Activated CD4-positive, alpha-beta memory T cell treated with anti-CD3 and anti-CD28 coated beads for 36 hours (primary cell): ENCODE measurements at regions not wholly inside any gene's neighbourhood (a gene's known extent, or its start where the extent isn't known, plus 50 kb on each side); places are given as distances from the start of the nearest gene placed in this dataset.

ENCODE experiments used
- CTCF ChIA-PET: fragments of 350-600 bp; sonication (Branson Sonifier 250); formaldehyde crosslinking; loops from one replicate; lab custom pipeline; 2021; ENCODE audit warnings: antibody characterized with exemption, inconsistent platforms; lab: Charles Lee
- POLR2A ChIA-PET: fragments of 350-600 bp; sonication (Branson Sonifier 250); formaldehyde crosslinking; loops from one replicate; lab custom pipeline; 2021; ENCODE audit warnings: antibody characterized with exemption; lab: Charles Lee
- DNase-seq: peaks from one replicate; pipeline ENCODE4 v3.0.0-alpha.2; 2020
- H3K27ac Mint-ChIP-seq: one replicate; pipeline ENCODE4 v1.8.0; 2021; ENCODE audit warnings: mixed read lengths
- H3K27me3 Mint-ChIP-seq: one replicate; pipeline ENCODE4 v1.8.0; 2021; ENCODE audit warnings: mixed read lengths
- H3K36me3 Mint-ChIP-seq: one replicate; pipeline ENCODE4 v1.8.0; 2021; ENCODE audit warnings: mixed read lengths
- H3K4me1 Mint-ChIP-seq: one replicate; pipeline ENCODE4 v1.8.0; 2021; ENCODE audit warnings: low read depth, mixed read lengths
- H3K4me3 Mint-ChIP-seq: one replicate; pipeline ENCODE4 v1.8.0; 2021; ENCODE audit warnings: mild to moderate bottlenecking, mixed read lengths
- H3K9me3 Mint-ChIP-seq: one replicate; pipeline ENCODE4 v1.8.0; 2021; ENCODE audit warnings: mixed read lengths
- intact Hi-C: fragments of 100-400 bp; cut with micrococcal nuclease; formaldehyde crosslinking; loops from one replicate; pipeline ENCODE4 v1.15.1; 2023

DNA sequence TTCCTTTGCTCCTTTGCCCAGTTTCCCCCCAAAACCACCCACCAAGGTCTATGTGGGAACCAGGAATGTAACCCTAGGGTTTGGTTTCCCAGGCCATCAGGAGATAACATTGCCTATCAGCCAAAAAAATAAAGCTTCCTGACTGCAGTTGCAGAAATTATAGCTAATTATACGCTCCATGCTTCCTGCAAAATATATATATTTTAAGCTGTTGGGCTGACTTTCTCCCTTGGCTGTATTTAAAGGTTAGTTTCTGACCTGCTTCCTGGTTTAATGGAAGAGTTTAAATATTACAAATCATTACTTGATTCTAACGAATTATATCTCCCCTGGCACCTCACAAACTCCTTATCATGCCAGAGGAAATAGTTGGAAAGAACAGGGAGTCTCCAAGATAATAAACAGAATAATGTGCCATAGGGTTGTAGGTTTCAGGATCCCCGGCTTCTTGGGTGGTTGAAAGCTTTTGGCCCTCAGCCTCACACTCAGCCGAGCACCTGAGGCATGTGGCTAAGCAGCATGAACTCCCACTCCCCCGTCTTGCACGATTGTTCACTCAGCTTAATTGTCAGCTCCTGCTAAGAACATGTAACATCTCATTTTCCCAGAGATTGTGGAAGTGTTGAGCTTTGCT, 79.9 kb downstream of the FZD1 start:
- CTCF ChIA-PET = no interaction called here

DNA sequence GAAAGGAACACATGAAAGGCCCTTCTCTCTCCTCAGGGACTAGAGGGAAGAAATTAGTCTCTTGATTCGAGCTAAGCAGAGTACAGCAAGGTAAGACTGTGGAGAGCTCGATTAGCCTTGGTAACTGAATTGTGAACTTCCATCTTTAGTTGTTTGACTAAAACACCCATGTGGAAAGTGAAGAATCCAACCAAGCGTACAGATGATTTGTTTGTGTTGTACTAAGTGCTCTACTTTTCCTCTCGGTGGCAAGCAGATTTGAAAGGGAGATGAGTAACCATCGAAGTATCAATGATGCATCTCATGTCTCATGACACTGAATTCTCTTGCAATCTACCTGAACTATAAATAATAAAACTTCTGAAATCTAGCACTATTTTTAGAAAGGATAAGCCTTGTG, 80.7 kb downstream of the FZD1 start:
- intact Hi-C loops = no loop called here
- POLR2A ChIA-PET = no interaction called here

More for the DNA sequence above, 79.9 kb downstream of the FZD1 start:
- H3K27ac Mint-ChIP-seq = no peak overlapping the region
- POLR2A ChIA-PET = no interaction called here
- no peaks in the 10 kb centered on the region for H3K4me1 Mint-ChIP-seq
- H3K36me3 Mint-ChIP-seq = no peaks in the 10 kb centered on the region
- intact Hi-C loops = no loop called here
- peaks cover 2% of the 10 kb centered on the region for H3K9me3 Mint-ChIP-seq
- H3K4me3 Mint-ChIP-seq = no peak overlapping the region
- no peak for DNase-seq
- no peaks in the 10 kb centered on the region for H3K27me3 Mint-ChIP-seq

GRCh38 chr7:91345449-91345848, 81.2 kb downstream of the FZD1 start:
- ChIA-PET CTCF (no interaction called here), POLR2A (no interaction called here)
- H3K9me3 Mint-ChIP-seq = peaks cover 2% of the 10 kb centered on the region
- no peaks in the 10 kb centered on the region for H3K4me1 Mint-ChIP-seq
- no peak for DNase-seq
- H3K36me3 Mint-ChIP-seq = no peaks in the 10 kb centered on the region
- no peaks in the 10 kb centered on the region for H3K27me3 Mint-ChIP-seq
- intact Hi-C loops = no loop called here
- no peak overlapping the region for H3K27ac Mint-ChIP-seq
- no peak overlapping the region for H3K4me3 Mint-ChIP-seq

More for the DNA sequence above, 80.7 kb downstream of the FZD1 start:
- Mint-ChIP-seq H3K4me1 (no peaks in the 10 kb centered on the region), H3K36me3 (no peaks in the 10 kb centered on the region), H3K27me3 (no peaks in the 10 kb centered on the region), H3K9me3 (peaks cover 2% of the 10 kb centered on the region), H3K27ac (no peak overlapping the region), H3K4me3 (no peak overlapping the region)
- CTCF ChIA-PET = no interaction called here
- no peak for DNase-seq

DNA sequence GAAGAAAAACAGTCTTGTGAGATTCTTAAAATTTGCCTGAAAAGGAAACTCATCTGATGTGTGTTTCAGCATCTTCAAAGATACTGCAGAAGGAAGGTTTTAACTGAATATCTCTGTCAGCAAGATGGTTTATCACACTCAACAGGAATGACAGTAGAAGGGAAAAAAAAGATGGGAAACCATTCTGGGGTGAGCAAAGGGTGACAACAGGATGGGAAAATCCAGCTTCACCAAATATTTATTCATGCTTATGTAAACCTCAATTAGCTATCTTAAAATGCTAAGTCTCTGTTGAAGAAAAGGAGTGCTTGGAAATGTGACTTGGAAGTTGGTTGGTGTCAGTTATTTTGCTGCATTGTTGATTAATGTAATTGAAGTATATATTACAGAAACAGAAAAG, 82.2 kb downstream of the FZD1 start:
- CTCF ChIA-PET = no interaction called here
- POLR2A ChIA-PET = no interaction called here
- DNase-seq = no peak
- Mint-ChIP-seq H3K27me3 (no peaks in the 10 kb centered on the region), H3K27ac (no peak overlapping the region), H3K36me3 (no peaks in the 10 kb centered on the region), H3K9me3 (no peaks in the 10 kb centered on the region), H3K4me3 (no peak overlapping the region), H3K4me1 (no peaks in the 10 kb centered on the region)
- intact Hi-C loops = no loop called here

DNA sequence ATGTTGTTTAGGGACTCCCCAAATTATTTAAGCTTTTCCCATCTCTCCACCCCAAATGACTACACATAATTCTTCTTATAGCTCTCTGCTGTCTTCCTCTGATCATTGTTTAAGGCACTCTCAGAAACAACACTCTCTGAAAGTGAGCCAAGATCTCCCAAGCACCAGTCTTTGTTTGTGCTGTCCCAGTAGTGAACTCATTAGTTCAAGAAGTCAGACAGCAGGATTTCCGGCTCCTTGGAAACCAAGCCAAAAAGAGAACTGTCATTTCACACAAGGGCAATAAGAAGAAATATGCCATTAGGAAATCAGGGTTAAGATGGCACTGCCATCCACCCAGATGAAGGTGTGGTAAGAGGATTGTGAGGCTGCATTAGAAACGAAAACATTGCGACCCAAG, 83.1 kb downstream of the FZD1 start:
- DNase-seq = no peak
- H3K27ac Mint-ChIP-seq = no peak overlapping the region
- no peaks in the 10 kb centered on the region for H3K36me3 Mint-ChIP-seq
- H3K27me3 Mint-ChIP-seq = no peaks in the 10 kb centered on the region
- H3K4me1 Mint-ChIP-seq = no peaks in the 10 kb centered on the region
- H3K4me3 Mint-ChIP-seq = no peak overlapping the region
- ChIA-PET CTCF (no interaction called here), POLR2A (no interaction called here)
- H3K9me3 Mint-ChIP-seq = no peaks in the 10 kb centered on the region
- intact Hi-C loops = no loop called here

DNA sequence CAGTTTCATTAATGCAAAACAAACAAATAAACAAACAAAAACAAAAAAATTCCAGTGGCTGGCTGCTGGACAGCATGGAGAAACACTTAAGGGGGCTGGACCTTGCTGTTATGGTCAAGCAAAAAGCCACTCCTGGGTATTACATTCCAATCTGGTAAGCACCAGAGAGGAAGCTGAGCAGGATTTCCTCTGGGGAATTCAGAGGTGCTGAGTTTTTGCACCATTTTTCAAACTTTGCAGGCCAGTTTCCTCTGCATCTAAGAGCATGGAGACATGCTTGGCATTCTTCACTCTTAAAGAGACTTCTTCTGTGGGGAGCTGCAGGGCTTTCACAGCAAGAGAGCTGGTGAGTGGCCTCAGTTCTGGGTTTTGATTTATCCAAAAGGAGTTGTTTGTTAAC, 84.5 kb downstream of the FZD1 start:
- H3K27ac Mint-ChIP-seq = no peak overlapping the region
- no peaks in the 10 kb centered on the region for H3K36me3 Mint-ChIP-seq
- intact Hi-C loops = no loop called here
- no peaks in the 10 kb centered on the region for H3K4me1 Mint-ChIP-seq
- H3K9me3 Mint-ChIP-seq = no peaks in the 10 kb centered on the region
- H3K4me3 Mint-ChIP-seq = no peak overlapping the region
- DNase-seq = no peak
- CTCF ChIA-PET = no interaction called here
- no peaks in the 10 kb centered on the region for H3K27me3 Mint-ChIP-seq
- POLR2A ChIA-PET = no interaction called here

DNA sequence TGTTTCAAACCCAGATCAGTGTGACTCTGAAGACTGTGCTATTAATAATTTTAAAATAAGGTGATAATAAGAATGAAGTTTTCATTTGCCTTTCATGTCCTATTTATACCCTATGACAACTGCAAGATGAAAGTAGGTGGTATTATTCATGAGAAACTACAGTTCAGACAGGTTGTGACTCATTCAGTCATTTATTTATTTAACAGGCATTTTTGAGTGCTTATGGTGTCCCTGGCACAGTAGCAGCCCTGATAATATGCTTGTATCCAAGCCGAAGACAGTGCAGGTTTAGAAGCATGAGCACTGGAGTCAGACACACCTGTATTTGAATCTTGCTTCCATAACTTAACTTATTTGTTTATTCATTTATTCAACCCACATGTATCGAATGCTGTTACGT, 87.1 kb downstream of the FZD1 start:
- H3K36me3 Mint-ChIP-seq = no peaks in the 10 kb centered on the region
- intact Hi-C loops = no loop called here
- H3K4me3 Mint-ChIP-seq = no peak overlapping the region
- no peak for DNase-seq
- ChIA-PET POLR2A (no interaction called here), CTCF (no interaction called here)
- no peaks in the 10 kb centered on the region for H3K9me3 Mint-ChIP-seq
- no peaks in the 10 kb centered on the region for H3K4me1 Mint-ChIP-seq
- no peak overlapping the region for H3K27ac Mint-ChIP-seq
- no peaks in the 10 kb centered on the region for H3K27me3 Mint-ChIP-seq

DNA sequence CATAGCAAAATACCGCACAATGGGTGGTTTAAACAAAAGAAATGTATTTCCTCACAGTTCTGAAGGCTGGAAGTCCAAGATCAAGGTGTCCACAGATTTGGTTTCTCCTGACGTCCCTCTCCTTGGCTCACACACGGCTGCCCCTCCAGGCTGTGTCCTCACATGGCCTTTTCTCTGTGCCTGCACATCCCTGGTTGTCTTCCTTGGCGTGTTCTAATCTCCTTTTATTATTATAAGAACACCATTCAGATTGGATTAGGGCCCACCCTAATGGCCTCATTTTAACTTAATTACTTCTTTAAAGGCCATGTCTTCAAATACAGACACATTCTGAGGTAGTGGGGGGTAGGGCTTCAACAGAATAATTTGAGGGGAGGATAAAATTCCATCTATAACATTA, 87.9 kb downstream of the FZD1 start:
- CTCF ChIA-PET = no interaction called here
- no peak overlapping the region for H3K27ac Mint-ChIP-seq
- intact Hi-C loops = no loop called here
- H3K9me3 Mint-ChIP-seq = no peaks in the 10 kb centered on the region
- POLR2A ChIA-PET = no interaction called here
- H3K27me3 Mint-ChIP-seq = no peaks in the 10 kb centered on the region
- no peak for DNase-seq
- H3K4me1 Mint-ChIP-seq = no peaks in the 10 kb centered on the region
- no peak overlapping the region for H3K4me3 Mint-ChIP-seq
- H3K36me3 Mint-ChIP-seq = no peaks in the 10 kb centered on the region

DNA sequence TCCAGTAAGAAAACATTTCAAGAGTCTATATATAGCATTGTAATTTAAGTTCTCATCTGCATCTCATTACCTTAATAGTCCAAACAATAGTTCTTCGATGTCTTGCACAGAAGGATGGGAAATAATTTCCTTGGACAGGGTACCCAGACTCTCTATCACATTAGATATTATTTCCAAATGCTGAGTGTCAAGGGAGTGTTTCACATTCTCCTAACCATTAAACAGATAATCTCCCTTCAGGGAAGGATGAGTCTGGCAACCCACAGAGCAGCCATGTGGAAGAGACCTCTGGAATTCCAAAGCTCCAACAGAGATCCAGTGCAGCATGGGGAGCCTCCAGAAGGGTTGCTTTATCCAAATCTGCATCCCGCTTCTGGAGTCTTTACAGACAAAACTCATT, 89.6 kb downstream of the FZD1 start:
- no peak for DNase-seq
- H3K36me3 Mint-ChIP-seq = no peaks in the 10 kb centered on the region
- H3K27ac Mint-ChIP-seq = no peak overlapping the region
- H3K9me3 Mint-ChIP-seq = no peaks in the 10 kb centered on the region
- intact Hi-C loops = no loop called here
- H3K27me3 Mint-ChIP-seq = no peaks in the 10 kb centered on the region
- H3K4me3 Mint-ChIP-seq = no peak overlapping the region
- ChIA-PET CTCF (no interaction called here), POLR2A (no interaction called here)
- no peaks in the 10 kb centered on the region for H3K4me1 Mint-ChIP-seq

DNA sequence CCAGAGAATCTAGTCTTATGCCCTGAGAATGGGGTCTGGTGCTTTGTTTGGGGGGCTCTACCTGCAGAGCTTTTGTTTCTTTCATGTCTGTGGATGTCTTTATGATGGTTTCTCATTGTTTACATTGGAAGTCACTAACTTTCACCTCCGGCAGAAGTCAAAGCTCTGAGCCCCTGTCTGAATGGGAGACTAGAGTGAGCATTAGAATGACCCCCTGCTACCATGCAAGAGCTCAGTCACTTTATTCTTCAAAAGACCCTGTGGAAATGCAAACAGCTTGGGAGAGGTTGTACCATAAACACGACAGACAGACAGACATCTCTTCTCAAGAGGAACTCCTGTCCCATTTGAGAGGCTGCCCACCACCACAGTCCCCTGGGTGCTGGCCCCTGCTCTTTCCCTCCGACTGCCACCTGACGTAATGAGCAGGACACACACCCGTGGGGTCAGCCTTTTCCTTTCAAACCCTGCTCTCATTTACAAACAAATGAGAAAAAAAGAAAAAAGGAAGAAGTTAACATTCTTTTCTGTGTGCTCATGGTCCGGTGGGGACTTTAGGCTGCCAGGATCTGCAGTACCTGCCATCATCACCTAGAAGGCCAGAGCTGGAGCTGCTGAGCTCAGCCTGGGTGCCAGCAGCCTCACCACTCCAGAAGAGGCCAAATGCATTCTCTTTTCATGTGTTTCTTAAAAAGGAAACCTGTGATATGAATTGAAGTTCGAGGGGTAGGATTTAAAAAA, 91.6 kb downstream of the FZD1 start:
- DNase-seq = no peak
- POLR2A ChIA-PET = interaction anchor here (0.5 kb wide), 1 partner anchor 217 kb away, joined by 3 read pairs; no protein-coding TSS in a partner anchor
- CTCF ChIA-PET = no interaction called here
- H3K4me3 Mint-ChIP-seq = no peak overlapping the region
- no peaks in the 10 kb centered on the region for H3K9me3 Mint-ChIP-seq
- H3K4me1 Mint-ChIP-seq = no peaks in the 10 kb centered on the region
- no peaks in the 10 kb centered on the region for H3K27me3 Mint-ChIP-seq
- intact Hi-C loops = no loop called here
- no peak overlapping the region for H3K27ac Mint-ChIP-seq
- H3K36me3 Mint-ChIP-seq = no peaks in the 10 kb centered on the region

GRCh38 chr7:91356915-91357314, 92.7 kb downstream of the FZD1 start:
- Mint-ChIP-seq H3K4me1 (no peaks in the 10 kb centered on the region), H3K36me3 (no peaks in the 10 kb centered on the region), H3K27ac (no peak overlapping the region), H3K4me3 (no peak overlapping the region), H3K27me3 (no peaks in the 10 kb centered on the region), H3K9me3 (no peaks in the 10 kb centered on the region)
- ChIA-PET POLR2A (interaction anchor here (0.5 kb wide), 1 partner anchor 216 kb away, joined by 3 read pairs; no protein-coding TSS in a partner anchor), CTCF (no interaction called here)
- intact Hi-C loops = no loop called here
- no peak for DNase-seq

- no peaks in the 10 kb centered on the region for H3K27me3 Mint-ChIP-seq
- CTCF ChIA-PET = no interaction called here
- H3K36me3 Mint-ChIP-seq = no peaks in the 10 kb centered on the region
Observed at GRCh38 chr7:91357379-91357778, 93.1 kb downstream of the FZD1 start.

DNA sequence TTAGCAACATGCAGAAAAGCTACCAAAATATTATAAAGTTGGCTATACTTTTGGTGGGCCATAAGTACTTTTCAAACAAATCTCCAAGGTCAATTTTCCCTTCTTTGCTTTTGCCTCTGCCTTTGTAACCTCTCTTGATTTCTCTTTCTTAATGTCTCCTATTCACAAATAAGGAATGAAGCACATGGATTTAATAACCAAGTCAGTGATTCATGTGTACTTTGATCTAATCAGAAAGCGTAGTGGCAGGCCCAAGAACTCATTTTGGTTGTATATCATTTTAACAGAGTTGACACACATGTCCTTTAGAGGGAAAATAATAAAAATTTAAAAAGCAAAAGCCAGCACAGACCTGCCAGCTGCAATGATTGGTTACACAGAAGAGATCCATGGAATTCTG, 93.7 kb downstream of the FZD1 start:
- DNase-seq = no peak
- ChIA-PET CTCF (no interaction called here), POLR2A (no interaction called here)
- H3K9me3 Mint-ChIP-seq = no peaks in the 10 kb centered on the region
- intact Hi-C loops = no loop called here
- H3K27me3 Mint-ChIP-seq = no peaks in the 10 kb centered on the region
- no peaks in the 10 kb centered on the region for H3K36me3 Mint-ChIP-seq
- H3K4me1 Mint-ChIP-seq = no peaks in the 10 kb centered on the region
- H3K4me3 Mint-ChIP-seq = no peak overlapping the region
- H3K27ac Mint-ChIP-seq = no peak overlapping the region

More at GRCh38 chr7:91357379-91357778, 93.1 kb downstream of the FZD1 start:
- no peaks in the 10 kb centered on the region for H3K9me3 Mint-ChIP-seq
- no peak overlapping the region for H3K27ac Mint-ChIP-seq
- H3K4me1 Mint-ChIP-seq = no peaks in the 10 kb centered on the region
- POLR2A ChIA-PET = no interaction called here
- intact Hi-C loops = no loop called here
- H3K4me3 Mint-ChIP-seq = no peak overlapping the region
- no peak for DNase-seq
